GM23248 (cell line): ENCODE measurements at regions not wholly inside any gene's neighbourhood (a gene's known extent, or its start where the extent isn't known, plus 50 kb on each side); places are given as distances from the start of the nearest gene placed in this dataset.
"Not testable (repeated sequence)": the region's sequence is repeated elsewhere in the genome, so short reads cannot be mapped to it uniquely, and the experiment has no call there.

ENCODE experiments used
- EZH2 ChIP-seq: fragments of 200-600 bp; sonication (generic); IDR thresholded peaks from 2 replicates; pipeline ENCODE4 v1.6.1; 2018; ENCODE audit warnings: antibody characterized with exemption, mild to moderate bottlenecking; ENCODE audit not compliant: insufficient read depth, poor library complexity, severe bottlenecking
- EZH2phosphoT487 ChIP-seq: fragments of 200-600 bp; sonication (generic); IDR thresholded peaks from 2 replicates; pipeline ENCODE4 v1.6.1; 2018; ENCODE audit warnings: antibody characterized with exemption, moderate library complexity, mild to moderate bottlenecking, low read depth; ENCODE audit not compliant: insufficient read depth

DNA sequence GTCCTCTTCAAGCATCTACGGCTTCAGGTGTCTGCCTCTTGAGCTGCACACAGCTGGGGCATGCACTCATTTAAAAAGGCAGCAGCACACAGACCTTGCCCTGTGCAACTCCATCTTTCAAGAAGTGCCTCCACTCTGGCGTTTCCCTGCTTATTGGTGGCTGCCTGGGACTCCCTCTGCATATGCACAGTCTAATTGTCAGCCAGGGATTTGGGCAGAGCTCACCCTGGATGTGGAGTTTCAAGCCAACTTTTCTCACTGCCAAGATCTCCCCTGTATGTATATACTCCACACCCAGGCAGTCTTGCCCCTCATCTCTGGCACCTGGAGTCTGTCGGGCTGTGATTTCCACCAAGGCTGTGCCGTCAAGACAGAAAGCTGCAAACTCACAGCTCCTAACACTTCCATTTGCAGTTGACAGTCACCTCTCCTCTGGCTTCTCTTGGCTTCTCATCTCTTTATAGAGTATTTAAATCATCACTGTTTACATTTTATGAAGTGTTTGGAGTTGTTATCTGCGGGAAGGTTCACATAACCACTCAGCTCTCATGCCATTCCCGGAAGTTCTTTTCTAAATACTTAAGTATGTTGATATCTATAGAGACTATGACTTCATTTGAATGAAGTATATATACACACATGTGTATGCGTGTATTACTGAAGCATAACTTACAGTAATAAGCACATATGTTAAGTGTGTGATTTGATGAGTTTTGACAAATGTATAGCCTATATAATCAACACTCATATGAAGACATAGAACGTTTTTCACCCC, 128.2 kb downstream of the NPIPB11 start:
- TF ChIP-seq EZH2, EZH2phosphoT487: not testable (repeated sequence)
